ENCODE measurements at regions not wholly inside any gene's neighbourhood (a gene's known extent, or its start where the extent isn't known, plus 50 kb on each side); places are given as distances from the start of the nearest gene placed in this dataset.
"Not testable (repeated sequence)": the region's sequence is repeated elsewhere in the genome, so short reads cannot be mapped to it uniquely, and the experiment has no call there.

DNA sequence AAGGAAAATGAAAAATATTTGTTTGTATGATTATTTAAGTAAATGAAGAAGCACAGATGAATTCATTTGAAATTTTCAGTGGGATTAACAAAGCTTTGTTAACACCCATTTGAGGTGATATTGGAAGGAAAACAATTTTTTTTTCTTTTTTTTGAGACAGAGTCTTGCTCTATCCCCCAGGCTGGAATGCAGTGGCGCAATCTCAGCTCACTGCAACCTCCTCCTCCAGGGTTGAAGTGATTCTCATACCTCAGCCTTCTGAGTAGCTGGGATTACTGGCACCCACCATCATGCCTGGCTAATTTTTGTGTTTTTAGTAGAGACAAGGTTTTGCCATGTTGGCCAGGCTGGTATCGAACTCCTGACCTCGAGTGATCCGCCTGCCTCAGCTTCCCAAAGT is 211.6 kb downstream of the AKAP7 start:
- H2AK5ac ChIP-seq (ENCODE audit: low read depth, low read length); H3K36me3 ChIP-seq (ENCODE audit: control insufficient read depth in 2 of 4, insufficient read depth in 4 of 4, low read length in 3 of 4); H3K9ac ChIP-seq (replicated peaks in 1 of 4; ENCODE audit: extremely low read depth in 1 of 4, low read depth in 3 of 4, low read length in 3 of 4); POLR2A ChIA-PET (ENCODE audit: partially characterized antibody); H3K4me1 ChIP-seq (replicated peaks in 1 of 4; ENCODE audit: control insufficient read depth in 3 of 4, insufficient read depth in 4 of 4, low read length in 3 of 4); H4K8ac ChIP-seq (ENCODE audit: extremely low read depth, insufficient read depth, low read length); H3K79me2 ChIP-seq (ENCODE audit: control insufficient read depth in 1 of 2, insufficient read depth in 2 of 2, low read length in 2 of 2); H3K4me2 ChIP-seq (ENCODE audit: insufficient read depth in 1 of 2, low read depth in 2 of 2, low read length in 2 of 2); H3K9me3 ChIP-seq (ENCODE audit: insufficient read depth in 2 of 2, low read depth in 1 of 2, low read length in 1 of 2); H3K4me3 ChIP-seq (ENCODE audit: extremely low read depth in 1 of 4, insufficient read depth in 2 of 4, low read depth in 3 of 4, low read length in 4 of 4); H3K23ac ChIP-seq (ENCODE audit: insufficient read length); H3K56ac ChIP-seq (replicated peaks; ENCODE audit: insufficient read length, low read depth, low read length); H3K79me1 ChIP-seq (ENCODE audit: low read depth, low read length); H3K14ac ChIP-seq (ENCODE audit: insufficient read length); H2BK12ac ChIP-seq (ENCODE audit: low read depth, low read length); H3K18ac ChIP-seq (ENCODE audit: extremely low read depth, low read length); H2BK15ac ChIP-seq (ENCODE audit: low read length); H2BK120ac ChIP-seq (replicated peaks; ENCODE audit: low read depth, low read length); DNase-seq (ENCODE audit: low read depth in 1 of 2, low spot score in 2 of 2); H2BK5ac ChIP-seq (ENCODE audit: low read depth, low read length); FAIRE-seq; H2AFZ ChIP-seq (ENCODE audit: low read length); H3K27ac ChIP-seq (ENCODE audit: low read depth, low read length); H4K91ac ChIP-seq (replicated peaks; ENCODE audit: insufficient read length, low read length); H4K5ac ChIP-seq (ENCODE audit: insufficient read length, low read depth, low read length); H3K23me2 ChIP-seq (ENCODE audit: low read depth, low read length); H3K27me3 ChIP-seq (replicated peaks in 1 of 4; ENCODE audit: control insufficient read depth in 3 of 4, extremely low read depth in 1 of 4, insufficient read depth in 3 of 4, low read length in 3 of 4); H3K4ac ChIP-seq (replicated peaks; ENCODE audit: insufficient read length, low read depth, low read length); H2BK20ac ChIP-seq (ENCODE audit: low read length); H4K20me1 ChIP-seq (replicated peaks in 1 of 2; ENCODE audit: control insufficient read depth in 1 of 2, insufficient read depth in 2 of 2, low read length in 2 of 2): not testable (repeated sequence)
- 92% methylated on average over 4 of the region's 4 CpGs; no CpG with 5 or more reads in 1 of the 2 experiments for WGBS, 2 experiments (ENCODE audit: extremely low coverage in 1 of 2, insufficient coverage in 1 of 2, insufficient read length in 1 of 2, insufficient replicate concordance in 2 of 2, low coverage in 1 of 2, low lambda C conversion rate in 2 of 2, missing lambda C conversion rate in 1 of 2)
- TF ChIP-seq CEBPB (IDR thresholded peaks at IDR 0.05; ENCODE audit: low read depth, low read length): peak; percentile 64
- CTCF ChIA-PET (ENCODE audit: partially characterized antibody): interaction anchor here (1.5 kb wide), 1 partner anchor 83 kb away, joined by 3 read pairs; no protein-coding TSS in a partner anchor
